LNCaP clone FGC (cell line): ENCODE measurements at regions not wholly inside any gene's neighbourhood (a gene's known extent, or its start where the extent isn't known, plus 50 kb on each side); places are given as distances from the start of the nearest gene placed in this dataset.
"Not testable (repeated sequence)": the region's sequence is repeated elsewhere in the genome, so short reads cannot be mapped to it uniquely, and the experiment has no call there.

Experiments
- DNase-seq: peaks from one replicate; pipeline ENCODE4 v3.0.0-alpha.2; 2011; ENCODE audit warnings: low read depth
- H3K4me3 ChIP-seq: 2 replicates; pipeline ENCODE4 v1.5.1; 2011; ENCODE audit warnings: mild to moderate bottlenecking, low read depth, low read length, control low read depth
- TF ChIP-seq, protein P1 (sequence below): IDR thresholded peaks from 2 replicates; pipeline ENCODE4 v1.5.1; 2012; ENCODE audit warnings: mild to moderate bottlenecking; ENCODE audit not compliant: control insufficient read depth, insufficient read depth; ENCODE audit errors: extremely low read depth

DNA sequence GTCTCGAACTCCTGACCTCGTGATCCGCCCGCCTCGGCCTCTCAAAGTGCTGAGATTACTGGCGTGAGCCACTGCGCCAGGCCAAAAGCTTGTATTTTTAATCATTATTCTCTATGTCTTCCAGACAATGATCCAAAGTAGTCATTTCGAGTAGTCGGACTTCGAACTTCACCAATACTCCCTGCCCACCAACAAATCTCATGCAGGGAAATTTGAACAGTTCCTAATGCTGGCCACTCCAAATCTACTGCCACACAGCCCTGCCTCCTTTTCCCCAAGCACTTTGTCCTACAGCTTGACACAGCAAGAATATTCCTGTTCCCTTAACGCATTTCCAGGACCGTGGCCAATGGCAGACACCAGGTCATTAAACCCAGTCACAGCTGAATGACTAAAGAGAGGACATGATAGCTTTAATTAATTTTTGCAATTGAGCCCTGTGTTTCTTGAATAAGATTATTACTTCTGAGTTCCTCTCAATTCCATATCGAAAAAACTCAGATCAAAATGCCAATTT is 142.3 kb upstream of the NRP1 start:
- DNase-seq, result no peak
- TF ChIP-seq, protein P1, sequence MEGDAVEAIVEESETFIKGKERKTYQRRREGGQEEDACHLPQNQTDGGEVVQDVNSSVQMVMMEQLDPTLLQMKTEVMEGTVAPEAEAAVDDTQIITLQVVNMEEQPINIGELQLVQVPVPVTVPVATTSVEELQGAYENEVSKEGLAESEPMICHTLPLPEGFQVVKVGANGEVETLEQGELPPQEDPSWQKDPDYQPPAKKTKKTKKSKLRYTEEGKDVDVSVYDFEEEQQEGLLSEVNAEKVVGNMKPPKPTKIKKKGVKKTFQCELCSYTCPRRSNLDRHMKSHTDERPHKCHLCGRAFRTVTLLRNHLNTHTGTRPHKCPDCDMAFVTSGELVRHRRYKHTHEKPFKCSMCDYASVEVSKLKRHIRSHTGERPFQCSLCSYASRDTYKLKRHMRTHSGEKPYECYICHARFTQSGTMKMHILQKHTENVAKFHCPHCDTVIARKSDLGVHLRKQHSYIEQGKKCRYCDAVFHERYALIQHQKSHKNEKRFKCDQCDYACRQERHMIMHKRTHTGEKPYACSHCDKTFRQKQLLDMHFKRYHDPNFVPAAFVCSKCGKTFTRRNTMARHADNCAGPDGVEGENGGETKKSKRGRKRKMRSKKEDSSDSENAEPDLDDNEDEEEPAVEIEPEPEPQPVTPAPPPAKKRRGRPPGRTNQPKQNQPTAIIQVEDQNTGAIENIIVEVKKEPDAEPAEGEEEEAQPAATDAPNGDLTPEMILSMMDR, result no peak
- H3K4me3 ChIP-seq, result no peak overlapping the region

DNA sequence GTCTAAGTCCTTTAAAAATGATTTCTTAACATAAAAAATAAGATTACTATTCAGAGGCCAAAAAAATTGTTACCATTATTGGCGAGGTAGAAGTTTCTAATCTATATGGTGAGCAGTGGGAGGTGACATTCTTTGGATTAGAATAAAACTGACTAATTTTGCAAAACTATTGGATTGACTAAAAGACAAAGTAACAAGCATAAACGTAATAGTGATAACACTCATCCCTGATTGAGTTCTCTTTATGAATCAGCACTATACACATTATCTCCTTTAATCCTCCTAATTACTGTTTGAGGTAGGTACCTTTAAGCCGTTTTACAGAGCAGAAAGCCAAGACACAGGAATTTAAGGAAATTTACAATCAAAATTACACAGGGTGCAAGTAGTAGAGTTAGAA is 139.2 kb upstream of the NRP1 start:
- H3K4me3 ChIP-seq, result no peak overlapping the region
- TF ChIP-seq, protein P1, result no peak
- DNase-seq, result no peak

- not testable (repeated sequence) for DNase-seq, H3K4me3 ChIP-seq
These were observed 133.5 kb upstream of the NRP1 start for GRCh38 chr10:33468006-33468405.

GRCh38 chr10:33465747-33466146 is 131.3 kb upstream of the NRP1 start:
- DNase-seq, result no peak
- no peak overlapping the region for H3K4me3 ChIP-seq
- TF ChIP-seq, protein P1, result no peak

DNA sequence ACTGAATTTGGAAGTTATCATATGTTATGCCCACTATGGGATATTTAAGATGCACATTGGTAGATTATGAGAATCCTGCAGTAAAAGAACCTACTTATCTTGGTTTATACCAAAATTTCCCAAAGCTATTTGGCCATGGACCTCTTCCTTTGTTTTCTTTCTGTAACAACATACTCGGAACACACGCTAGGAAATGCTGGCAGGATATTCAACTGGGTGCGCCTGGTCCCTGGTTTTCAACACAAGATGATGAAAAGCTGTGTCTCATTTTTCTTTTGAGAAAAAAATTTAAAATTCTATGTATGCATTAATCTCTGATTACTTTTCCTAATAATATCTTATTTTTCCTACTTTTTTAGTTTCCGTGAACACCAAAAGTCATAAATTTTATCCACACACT is 128.5 kb upstream of the NRP1 start:
- no peak overlapping the region for H3K4me3 ChIP-seq
- no peak for DNase-seq
- TF ChIP-seq, protein P1, result no peak

GRCh38 chr10:33461295-33461640 is 126.8 kb upstream of the NRP1 start:
- DNase-seq, result no peak
- TF ChIP-seq, protein P1, result no peak
- no peak overlapping the region for H3K4me3 ChIP-seq

DNA sequence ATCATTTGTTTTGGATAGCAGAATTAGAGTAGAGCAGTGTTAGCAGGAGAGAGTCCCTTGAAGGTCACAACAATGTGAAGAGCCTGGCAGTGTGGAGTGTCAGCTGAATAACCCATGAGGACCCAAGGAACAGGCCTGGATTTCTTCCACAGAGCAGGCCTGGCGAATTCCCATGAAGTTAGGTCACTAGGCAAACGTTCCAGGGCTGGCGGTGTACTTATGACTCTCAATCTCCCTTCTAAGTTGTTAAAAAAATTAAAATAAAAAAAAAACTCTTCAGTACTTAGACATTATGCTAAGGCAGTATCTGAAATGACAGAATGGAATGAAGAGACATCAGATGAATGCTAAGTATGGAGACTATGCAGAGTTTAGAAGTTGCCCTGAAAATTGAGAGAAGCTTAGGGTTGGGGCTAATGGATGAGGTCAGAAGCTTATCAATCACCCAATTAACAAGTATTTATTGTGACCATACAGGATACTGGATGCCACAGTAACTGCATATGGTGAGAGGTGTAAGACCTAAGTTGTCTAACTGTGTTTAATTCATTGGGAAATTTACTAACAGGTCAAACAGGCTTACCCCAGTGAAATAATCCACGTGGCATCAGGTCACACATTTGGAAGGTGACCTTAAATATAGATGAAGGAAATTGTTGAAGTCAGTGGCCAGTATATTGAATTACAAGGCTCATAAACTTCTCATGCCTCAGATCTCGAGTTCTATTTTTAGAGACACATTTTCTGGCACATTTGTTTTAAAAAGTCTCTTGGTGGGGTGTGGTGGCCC is 126.2 kb upstream of the NRP1 start:
- peak; percentile 18 for DNase-seq
- TF ChIP-seq, protein P1, result no peak
- no peak overlapping the region for H3K4me3 ChIP-seq
